Erythroblast (primary cell): ENCODE measurements at regions not wholly inside any gene's neighbourhood (a gene's known extent, or its start where the extent isn't known, plus 50 kb on each side); places are given as distances from the start of the nearest gene placed in this dataset.
"Not testable (repeated sequence)": the region's sequence is repeated elsewhere in the genome, so short reads cannot be mapped to it uniquely, and the experiment has no call there.

Experiments used
- GATA1 ChIP-seq: IDR thresholded peaks from 2 replicates; pipeline ENCODE4 v1.6.1; 2011; ENCODE audit warnings: low read depth, mild to moderate bottlenecking, control low read depth, low read length, moderate library complexity
- POLR2A ChIP-seq: IDR thresholded peaks from 2 replicates; pipeline ENCODE4 v1.6.1; 2011; ENCODE audit warnings: mild to moderate bottlenecking, low read length

GRCh38 chr21:33992412-33992811, 76.8 kb upstream of the ATP5PO start:
- not testable (repeated sequence) for TF ChIP-seq POLR2A, GATA1
